ENCODE measurements at regions not wholly inside any gene's neighbourhood (a gene's known extent, or its start where the extent isn't known, plus 50 kb on each side); places are given as distances from the start of the nearest gene placed in this dataset.

GRCh38 chrX:107324493-107325310, 118.3 kb downstream of the DNAAF6 start:
- H3K36me3 ChIP-seq (replicated peaks in 1 of 2; ENCODE audit: insufficient read depth in 1 of 2, low read depth in 2 of 2) = no peaks in the 10 kb centered on the region
- no peak overlapping the region for H3K27ac ChIP-seq
- ATAC-seq = no peak
- intact Hi-C loops (cut with DNase I) = no loop called here
- no peaks in the 10 kb centered on the region for H3K27me3 ChIP-seq
- H3K9me3 ChIP-seq = no peaks in the 10 kb centered on the region
- WGBS, 2 donors = 16% methylated on average over 12 of the region's 23 CpGs; no CpG with 5 or more reads in 1 of the 2 donors
- DNase-seq = peak in 3 of 4 donors; percentile 20 to 31 (median 28)
- no peaks in the 10 kb centered on the region for H3K4me1 ChIP-seq
- no peak for TF ChIP-seq POLR2A (IDR thresholded peaks at IDR 0.05)
- no peak for TF ChIP-seq CTCF (IDR thresholded peaks at IDR 0.05)
- H3K4me3 ChIP-seq = no peak overlapping the region

- no peak for DNase-seq
- Histone ChIP-seq H3K27me3 (no peaks in the 10 kb centered on the region), H3K36me3 (replicated peaks in 1 of 2; ENCODE audit: insufficient read depth in 1 of 2, low read depth in 2 of 2) (no peaks in the 10 kb centered on the region), H3K4me1 (no peaks in the 10 kb centered on the region), H3K9me3 (no peaks in the 10 kb centered on the region), H3K27ac (no peak overlapping the region), H3K4me3 (no peak overlapping the region)
- no peak for ATAC-seq
- 92% methylated on average over 7 of the region's 9 CpGs; no CpG with 5 or more reads in 1 of the 2 donors for WGBS, 2 donors
- TF ChIP-seq CTCF (IDR thresholded peaks at IDR 0.05) (no peak), POLR2A (IDR thresholded peaks at IDR 0.05) (no peak)
- intact Hi-C loops (cut with DNase I) = no loop called here
Observed at GRCh38 chrX:107325467-107325866, 119.1 kb downstream of the DNAAF6 start.

- Histone ChIP-seq H3K4me1 (no peaks in the 10 kb centered on the region), H3K27ac (no peak overlapping the region), H3K36me3 (replicated peaks in 1 of 2; ENCODE audit: insufficient read depth in 1 of 2, low read depth in 2 of 2) (no peaks in the 10 kb centered on the region), H3K9me3 (no peaks in the 10 kb centered on the region), H3K4me3 (no peak overlapping the region), H3K27me3 (no peaks in the 10 kb centered on the region)
- ATAC-seq (no peak), DNase-seq (no peak)
- intact Hi-C loops (cut with DNase I) = no loop called here
- no peak for TF ChIP-seq CTCF (IDR thresholded peaks at IDR 0.05)
- TF ChIP-seq POLR2A (IDR thresholded peaks at IDR 0.05) = no peak
- 61 to 63% methylated on average over 4 of the region's 4 CpGs for WGBS, 2 donors
Observed at GRCh38 chrX:107348051-107348450, 101.4 kb upstream of the FRMPD3 start.

- H3K27me3 ChIP-seq = no peaks in the 10 kb centered on the region
- no peak overlapping the region for H3K27ac ChIP-seq
- no peak for ATAC-seq
- WGBS, 2 donors = 64 to 100% methylated on average over 1 of the region's 1 CpG
- H3K36me3 ChIP-seq (replicated peaks in 1 of 2; ENCODE audit: insufficient read depth in 1 of 2, low read depth in 2 of 2) = no peaks in the 10 kb centered on the region
- intact Hi-C loops (cut with DNase I) = no loop called here
- no peaks in the 10 kb centered on the region for H3K9me3 ChIP-seq
- no peak overlapping the region for H3K4me3 ChIP-seq
- TF ChIP-seq CTCF (IDR thresholded peaks at IDR 0.05) = no peak
- TF ChIP-seq POLR2A (IDR thresholded peaks at IDR 0.05) = no peak
- no peaks in the 10 kb centered on the region for H3K4me1 ChIP-seq
- DNase-seq = no peak
Observed at GRCh38 chrX:107348990-107349389, 100.5 kb upstream of the FRMPD3 start.

- intact Hi-C loops (cut with DNase I) = no loop called here
- no peak for TF ChIP-seq POLR2A (IDR thresholded peaks at IDR 0.05)
- TF ChIP-seq CTCF (IDR thresholded peaks at IDR 0.05) = no peak
- WGBS, 2 donors = 13 to 43% methylated on average over 1 of the region's 1 CpG
- DNase-seq (no peak), ATAC-seq (no peak)
- Histone ChIP-seq H3K4me3 (no peak overlapping the region), H3K27me3 (no peaks in the 10 kb centered on the region), H3K36me3 (replicated peaks in 1 of 2; ENCODE audit: insufficient read depth in 1 of 2, low read depth in 2 of 2) (no peaks in the 10 kb centered on the region), H3K9me3 (no peaks in the 10 kb centered on the region), H3K27ac (no peak overlapping the region), H3K4me1 (no peaks in the 10 kb centered on the region)
Observed at GRCh38 chrX:107355533-107355932, 93.9 kb upstream of the FRMPD3 start.

Measured in body of pancreas (tissue), 4 donors.